ENCODE measurements at regions not wholly inside any gene's neighbourhood (a gene's known extent, or its start where the extent isn't known, plus 50 kb on each side); places are given as distances from the start of the nearest gene placed in this dataset.

- TF ChIP-seq CTCF (IDR thresholded peaks at IDR 0.05; ENCODE audit: low read depth, low read length) (no peak), EZH2phosphoT487 (IDR thresholded peaks at IDR 0.05; ENCODE audit: low read depth) (no peak)
These were observed 217.8 kb upstream of the TLE4 start for GRCh38 chr9:79353856-79354520.
